NOMO-1 (cell line): ENCODE measurements at regions not wholly inside any gene's neighbourhood (a gene's known extent, or its start where the extent isn't known, plus 50 kb on each side); places are given as distances from the start of the nearest gene placed in this dataset.
A peak's percentile ranks its signal among the peaks of the same experiment; 100 is the strongest.

Source experiments
- DNase-seq, 2 experiments: peaks; one replicate each; lab custom pipeline; 2025; ENCODE audit not compliant: unreplicated experiment in 2 of 2; lab: John Stamatoyannopoulos, UW

GRCh38 chr3:72154391-72155335 is 369.7 kb upstream of the PROK2 start:
- DNase-seq = no peak

DNA sequence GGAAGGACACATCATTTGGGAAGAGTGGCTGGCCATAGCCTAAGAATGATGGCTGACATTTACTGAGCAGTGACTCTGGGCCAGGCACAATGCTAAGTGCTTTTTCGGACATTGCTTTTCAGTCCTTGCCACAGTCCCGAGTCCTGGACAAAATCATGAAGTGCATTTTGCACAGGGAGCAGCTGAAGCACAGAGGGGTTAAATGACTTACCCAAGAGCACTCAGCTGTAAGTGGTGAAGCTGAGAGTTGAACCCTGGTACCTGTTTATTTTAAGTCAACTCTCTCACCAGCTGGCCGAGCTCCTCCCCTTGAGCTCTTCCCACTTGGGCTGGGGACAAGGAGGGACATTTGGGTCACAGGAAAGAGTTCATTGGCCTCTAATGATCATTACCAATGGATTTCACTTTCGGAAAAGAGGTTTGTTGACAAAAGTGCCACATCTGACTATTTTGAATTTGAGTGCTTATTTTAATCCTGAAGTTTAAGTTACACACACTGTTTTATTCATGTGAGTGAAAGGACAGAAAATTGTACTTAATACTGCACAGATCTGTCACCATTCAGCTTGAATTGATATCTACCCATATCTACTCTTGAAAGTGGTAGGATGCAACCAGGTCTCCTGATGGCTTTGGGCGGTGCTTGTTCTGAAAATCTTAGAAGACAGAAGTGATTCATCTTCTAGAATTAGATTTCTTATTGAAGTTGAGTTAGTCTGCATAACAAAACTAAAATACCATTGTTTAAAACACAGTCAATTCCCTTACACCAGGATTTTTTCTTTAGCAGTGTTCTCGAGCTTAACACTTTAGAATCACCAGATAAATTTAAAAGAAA is 368.7 kb upstream of the PROK2 start:
- DNase-seq = no peak

- DNase-seq = no peak
Measured at GRCh38 chr3:72152551-72153476, 367.9 kb upstream of the PROK2 start.

DNA sequence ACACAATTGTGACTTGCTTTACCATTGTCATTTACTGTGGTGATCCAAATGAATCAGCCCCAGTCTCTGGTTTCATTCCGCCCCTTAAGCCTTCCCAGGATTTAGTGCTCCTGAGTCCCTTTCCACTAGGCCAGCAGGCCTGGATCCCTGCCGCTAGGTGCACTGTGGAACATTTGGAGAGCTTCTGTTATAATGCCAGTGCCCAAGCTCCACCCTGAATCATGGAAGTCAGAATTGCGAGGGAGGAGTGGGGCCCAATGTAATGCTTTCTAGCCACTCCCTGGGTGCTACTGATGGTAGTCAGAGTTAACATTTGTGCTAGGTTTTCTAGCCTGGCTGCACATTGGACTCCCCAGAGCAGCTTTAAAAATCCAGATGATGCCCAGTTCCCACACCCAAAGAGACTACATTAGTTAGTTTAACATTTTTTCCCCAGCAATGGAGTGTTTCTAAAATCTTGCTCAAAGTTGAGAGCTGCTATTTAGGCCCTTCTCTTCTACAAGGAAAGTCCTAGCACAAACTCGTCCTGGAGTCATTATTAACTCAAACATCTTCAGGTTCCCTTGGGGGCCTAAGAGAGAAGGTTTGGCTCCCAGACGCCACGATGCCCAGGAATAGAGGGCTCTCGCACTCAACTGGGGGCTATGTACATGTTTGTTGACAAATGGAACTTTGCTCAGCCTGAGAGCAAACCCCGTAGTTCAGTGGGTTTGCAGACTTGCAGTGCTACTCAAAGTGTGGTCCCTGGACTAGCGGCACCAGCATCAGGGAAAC is 366.7 kb upstream of the PROK2 start:
- no peak for DNase-seq

DNA sequence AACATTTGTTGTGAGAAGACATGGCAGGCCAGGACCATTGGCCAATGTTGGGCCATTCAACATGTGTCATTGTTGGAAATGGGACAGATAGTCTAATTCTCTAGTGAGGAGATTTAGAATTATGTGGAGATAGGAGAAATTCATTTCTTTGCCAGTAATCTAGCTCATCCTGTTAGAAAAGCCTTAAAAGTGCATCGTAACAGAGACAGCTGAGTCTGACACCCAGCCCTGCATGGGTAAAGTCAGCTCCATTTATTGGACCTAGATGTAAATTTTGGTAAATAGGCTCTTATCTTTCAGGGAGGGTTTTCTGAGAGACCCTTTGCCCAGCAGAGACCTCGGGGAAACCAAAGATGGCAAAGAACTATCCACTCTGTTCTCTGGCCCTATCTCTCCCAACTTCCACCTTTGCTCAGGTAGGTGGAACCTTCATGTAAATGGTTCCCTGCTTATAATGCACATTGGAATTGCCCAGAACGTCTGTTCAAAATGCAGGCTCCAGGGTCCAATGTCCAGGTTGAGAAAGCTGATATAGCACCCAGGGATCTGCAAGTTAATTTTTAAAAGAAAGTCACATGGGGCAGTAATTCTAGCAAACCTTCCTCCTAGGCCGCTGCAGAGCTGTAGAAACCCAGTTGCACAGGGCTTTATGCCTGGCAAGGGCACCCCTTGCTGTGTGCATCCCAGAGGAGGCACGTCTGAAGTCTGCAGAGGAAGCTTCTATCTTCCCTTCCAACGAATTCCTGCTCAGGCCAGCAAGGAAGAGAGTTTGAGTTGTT is 365.9 kb upstream of the PROK2 start:
- no peak for DNase-seq

DNA sequence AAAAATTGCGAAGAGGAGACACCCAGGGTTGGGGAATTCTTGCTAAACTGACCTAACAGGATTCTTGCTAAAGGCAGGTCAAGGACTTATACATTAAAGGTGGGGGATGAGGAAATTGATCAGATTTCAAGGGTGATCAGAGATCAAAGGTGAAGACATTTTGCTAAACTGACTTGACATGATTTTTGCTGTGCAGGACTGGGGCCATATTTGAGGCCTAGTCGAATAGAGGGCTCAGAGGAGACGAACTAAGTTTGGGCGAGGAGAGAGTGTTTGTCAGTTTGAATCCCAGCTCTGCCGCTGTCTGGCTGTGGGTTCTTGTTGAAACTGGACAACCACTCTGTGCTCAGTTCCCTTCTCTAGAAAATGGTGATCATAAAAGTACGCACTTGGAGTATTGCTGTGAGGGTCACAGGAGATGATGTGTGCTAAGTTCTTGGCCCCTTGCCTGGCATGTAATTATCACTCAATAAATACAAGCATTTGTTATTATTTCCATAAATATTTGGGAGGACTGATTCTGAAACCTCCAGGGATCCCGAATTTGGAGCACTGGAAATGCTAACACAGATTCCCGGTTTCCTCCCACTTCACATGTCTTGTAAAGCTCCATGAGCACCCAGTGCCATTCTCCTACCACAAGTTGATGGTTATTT is 364.8 kb upstream of the PROK2 start:
- no peak for DNase-seq

GRCh38 chr3:72147600-72147999 is 362.7 kb upstream of the PROK2 start:
- DNase-seq = no peak

- no peak for DNase-seq
Measured at GRCh38 chr3:72145506-72146380, 360.8 kb upstream of the PROK2 start.

- DNase-seq = peak; percentile 15 to 61
Measured at GRCh38 chr3:72144773-72145505, 360.0 kb upstream of the PROK2 start.

DNA sequence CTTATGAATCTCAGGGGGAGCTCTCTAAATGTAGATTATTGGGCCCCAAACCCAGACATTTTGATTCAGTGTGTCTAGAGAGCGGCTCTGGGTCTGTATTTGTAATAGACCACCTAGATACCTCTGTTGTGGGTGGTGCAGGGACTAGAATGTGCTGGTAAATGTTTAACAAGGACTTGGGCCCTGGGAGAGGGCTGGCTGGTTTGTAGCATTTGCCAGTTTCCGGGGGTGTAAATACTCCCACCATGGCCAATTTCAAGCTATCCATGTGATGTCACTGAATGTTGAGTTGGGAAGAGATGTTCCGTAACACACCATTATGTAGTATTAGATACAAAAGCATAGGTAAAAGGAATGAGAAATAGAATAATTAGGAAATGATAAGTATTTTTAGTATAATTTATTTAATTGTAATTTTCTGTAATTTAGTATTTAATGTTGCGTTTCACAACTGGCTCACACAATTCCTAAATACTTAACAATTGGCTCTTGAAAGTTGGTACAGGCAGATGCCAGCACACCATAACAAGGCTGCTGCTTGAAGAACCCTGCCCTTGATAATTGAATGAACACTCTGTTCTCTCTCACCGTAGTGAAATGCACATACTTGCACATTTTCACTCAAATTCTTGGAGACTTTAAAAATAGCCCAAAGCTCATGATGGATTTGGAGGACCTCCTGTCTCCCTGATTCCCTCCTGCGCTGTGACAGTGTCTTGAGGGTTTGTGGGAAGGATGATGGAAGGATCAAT is 359.2 kb upstream of the PROK2 start:
- no peak for DNase-seq

GRCh38 chr3:72143322-72143721 is 358.4 kb upstream of the PROK2 start:
- DNase-seq = no peak

- DNase-seq = no peak
Measured at GRCh38 chr3:72142028-72142427, 357.1 kb upstream of the PROK2 start.

- peak in 1 of 2 experiments; percentile 4 for DNase-seq
Measured at GRCh38 chr3:72141264-72141663, 356.3 kb upstream of the PROK2 start.

DNA sequence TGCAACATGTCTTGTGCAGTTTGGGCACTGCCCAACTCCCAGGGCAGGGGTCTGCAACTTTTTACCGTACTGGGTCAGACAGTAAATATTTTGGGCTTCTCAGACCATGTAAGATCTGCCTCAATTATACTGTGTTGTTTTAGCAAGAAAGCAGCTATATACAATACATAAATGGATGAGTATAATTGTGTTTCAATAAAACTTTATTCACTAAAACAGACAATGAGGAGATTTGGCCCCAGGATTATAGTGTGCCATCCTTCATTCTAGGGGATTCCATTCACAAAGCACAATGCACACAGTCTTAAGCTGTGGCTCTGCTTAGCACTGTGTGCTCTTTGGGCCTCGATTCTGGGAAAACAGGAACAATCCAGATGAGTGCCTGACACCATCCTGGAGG is 354.4 kb upstream of the PROK2 start:
- no peak for DNase-seq

GRCh38 chr3:72137865-72138861 is 353.2 kb upstream of the PROK2 start:
- DNase-seq = no peak
